ENCODE measurements at regions not wholly inside any gene's neighbourhood (a gene's known extent, or its start where the extent isn't known, plus 50 kb on each side); places are given as distances from the start of the nearest gene placed in this dataset.

DNA sequence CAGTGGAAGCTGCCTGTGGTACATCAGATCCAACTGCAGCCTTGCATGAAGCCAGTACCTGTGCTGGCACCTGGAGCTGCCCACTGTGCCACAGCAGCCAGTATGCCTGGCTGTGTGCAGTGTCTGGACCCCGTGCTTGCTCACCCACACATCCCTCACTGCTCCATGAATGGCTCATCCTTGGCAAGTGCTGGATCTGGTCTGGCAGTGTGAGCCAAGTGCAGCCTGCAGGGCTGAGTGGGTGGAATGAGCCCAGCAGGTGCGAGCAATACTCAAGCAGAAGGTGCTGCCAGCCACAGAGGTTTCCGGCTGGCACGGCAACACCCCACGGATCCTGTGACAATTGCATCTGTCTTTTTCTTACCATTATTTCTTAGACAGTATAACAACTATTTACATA lies 488.2 kb upstream of the ROBO2 start:
- no peak for DNase-seq

DNA sequence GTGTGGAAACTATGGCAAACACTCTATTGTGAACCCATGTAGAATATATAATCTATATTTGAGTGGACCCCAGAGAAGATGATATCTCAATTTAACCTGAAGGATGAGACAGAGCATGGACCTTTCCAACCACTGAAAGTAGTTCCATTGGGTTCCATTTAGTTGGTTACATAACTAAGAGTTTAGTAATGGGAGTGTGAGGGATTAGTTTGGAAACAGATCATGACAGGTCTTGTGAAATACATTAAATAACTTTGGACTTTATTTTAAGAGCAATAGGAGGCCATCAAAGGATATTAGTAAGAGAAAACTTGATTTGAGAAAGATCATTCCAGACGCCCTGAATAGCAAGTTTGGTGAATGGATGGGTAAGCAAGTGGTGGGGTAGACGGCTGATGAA lies 487.2 kb upstream of the ROBO2 start:
- no peak for DNase-seq

DNA sequence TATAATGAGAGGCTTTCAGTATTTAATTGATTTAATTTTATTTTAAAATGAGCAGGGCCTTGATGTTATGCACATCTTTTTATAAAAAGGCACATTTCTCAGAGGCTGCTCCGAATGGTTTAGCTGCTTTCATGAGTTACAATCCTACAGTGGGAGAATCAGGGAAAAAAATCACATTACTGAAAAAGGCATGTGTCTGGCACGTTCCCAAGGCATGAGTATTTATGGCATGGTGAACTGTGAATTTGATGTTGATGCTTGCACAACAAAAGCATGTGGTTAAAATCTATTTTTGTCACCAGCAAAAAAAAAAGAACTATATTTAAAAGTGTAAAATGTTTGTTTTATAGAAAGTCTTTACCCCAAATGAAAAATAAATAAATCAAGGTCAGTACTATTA lies 485.2 kb upstream of the ROBO2 start:
- no peak for DNase-seq

DNA sequence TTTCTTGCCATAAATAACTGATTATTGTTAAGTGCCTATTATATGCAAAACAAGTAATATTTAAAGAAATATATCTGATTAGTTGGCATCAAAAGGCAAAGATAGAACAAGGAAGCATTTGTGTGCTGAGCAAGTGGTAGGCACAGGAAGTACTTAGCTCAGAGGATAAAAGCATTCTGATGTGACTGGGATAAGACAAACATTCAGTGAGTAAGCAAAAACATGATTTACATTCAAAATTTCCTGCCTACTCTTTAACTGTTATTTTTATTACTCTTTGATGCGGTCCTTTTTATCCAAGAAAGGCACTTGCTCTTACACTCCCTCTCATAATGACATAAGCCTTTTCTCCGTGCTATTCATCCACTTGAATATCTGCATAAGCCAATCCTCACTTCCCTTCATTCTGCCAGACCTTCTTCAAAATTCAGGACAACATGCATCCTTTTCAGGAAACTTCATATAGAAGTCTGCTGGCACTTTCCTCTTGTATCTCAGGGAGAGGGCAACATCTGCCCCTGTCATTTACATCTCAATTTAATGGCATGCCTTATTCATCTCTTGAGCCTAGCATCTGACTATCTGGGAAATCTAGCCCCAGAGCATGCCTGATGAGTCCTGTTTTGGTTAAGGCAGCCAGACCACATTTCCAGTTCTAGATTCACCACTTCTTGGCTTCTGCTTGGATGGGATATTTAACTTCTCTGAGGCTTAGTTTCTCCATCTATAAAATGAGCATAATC lies 478.2 kb upstream of the ROBO2 start:
- DNase-seq = no peak

DNA sequence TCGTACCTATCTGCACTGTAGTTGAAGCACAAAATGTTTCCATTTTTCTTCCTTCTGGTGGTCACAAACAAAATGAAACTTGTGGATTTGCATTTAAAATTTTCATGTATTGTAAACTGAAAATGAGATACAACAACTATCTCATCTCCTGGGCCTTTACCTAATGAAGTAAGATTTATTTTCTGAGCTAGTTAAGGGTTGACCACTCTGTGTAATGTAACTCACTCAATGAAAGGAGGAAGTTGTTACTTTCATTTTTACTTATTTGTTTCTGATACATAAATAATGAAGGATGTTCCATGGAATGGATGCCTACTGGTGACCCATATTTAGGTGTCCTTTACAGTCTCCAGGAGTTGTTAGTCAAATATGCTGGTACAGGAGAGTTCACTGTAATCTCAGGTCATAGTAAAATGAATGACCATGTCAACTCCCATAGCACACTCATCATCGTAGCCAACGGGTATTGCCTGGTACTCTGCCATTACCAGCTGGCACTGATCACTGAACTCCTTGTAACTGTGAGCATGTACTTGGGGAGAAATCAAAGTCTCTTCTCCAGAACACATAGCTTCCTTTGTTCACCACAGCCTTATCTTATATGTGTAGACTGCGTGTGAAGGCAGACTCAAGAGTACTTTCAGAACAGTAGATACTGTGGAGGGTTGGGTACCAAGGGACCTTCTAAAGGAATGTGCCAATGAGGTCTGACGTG lies 474.2 kb upstream of the ROBO2 start:
- no peak for DNase-seq

DNA sequence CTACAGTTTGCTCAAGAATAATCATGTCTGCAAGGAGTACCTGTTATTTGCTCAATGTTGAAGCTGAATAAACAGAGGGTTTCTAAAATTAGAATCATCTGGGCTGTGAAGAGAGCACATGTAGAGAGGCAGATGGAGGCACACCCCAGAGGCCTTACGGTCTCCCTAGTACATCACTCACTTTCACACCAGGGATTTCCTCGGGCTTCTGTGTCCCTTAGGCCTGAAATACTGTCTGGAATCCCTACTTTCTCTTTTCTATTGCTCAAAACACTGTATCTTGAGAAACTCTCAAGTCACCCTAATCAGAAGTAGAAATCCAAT lies 473.7 kb upstream of the ROBO2 start:
- no peak for DNase-seq

DNA sequence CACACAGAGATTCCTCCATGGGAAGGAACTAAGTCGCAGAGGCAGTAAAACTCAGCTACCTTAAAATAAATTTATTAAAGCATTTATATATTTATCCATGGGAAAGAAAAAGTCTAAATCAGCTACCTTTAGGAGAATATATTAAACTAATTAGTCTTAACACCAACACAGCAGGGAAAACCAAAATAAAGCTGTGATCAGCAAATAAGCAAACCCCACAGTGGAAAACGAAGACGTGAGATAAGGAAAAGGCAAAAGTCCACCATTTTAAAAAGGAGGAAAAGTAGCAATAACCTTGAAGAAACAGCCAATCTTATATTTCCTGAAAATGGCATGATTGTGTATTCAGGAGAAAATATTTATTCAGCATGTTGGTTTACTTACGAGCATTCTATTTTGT lies 473.0 kb upstream of the ROBO2 start:
- DNase-seq = no peak

DNA sequence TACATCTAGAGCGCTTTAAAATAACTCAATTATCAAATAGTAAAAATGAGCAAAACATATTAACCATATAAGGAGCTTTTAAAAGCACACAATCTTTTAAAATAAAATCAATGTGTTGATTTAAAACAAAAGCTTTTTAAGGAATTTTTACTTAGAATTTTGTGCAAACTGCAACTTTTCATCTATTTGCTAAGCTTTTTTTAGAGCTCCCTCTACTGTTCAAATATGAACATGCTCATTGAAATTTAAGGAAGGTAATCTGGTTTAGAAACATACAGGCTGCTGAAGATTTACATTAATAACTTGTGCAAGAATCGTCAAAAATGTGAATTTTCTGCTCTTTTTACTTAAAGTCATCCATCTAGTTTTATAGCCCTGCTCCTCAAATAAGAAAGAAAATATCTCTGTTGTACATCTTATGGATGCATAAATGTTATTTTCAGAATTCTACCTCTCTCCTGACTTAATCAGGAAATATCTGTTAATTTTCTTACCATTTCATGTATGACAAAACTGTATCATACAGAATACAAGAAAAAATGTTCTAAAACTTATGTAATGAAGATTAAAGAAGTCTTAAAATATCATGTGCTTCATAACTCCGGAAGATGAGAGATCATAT lies 469.4 kb upstream of the ROBO2 start:
- DNase-seq = peak; percentile 9 to 29

DNA sequence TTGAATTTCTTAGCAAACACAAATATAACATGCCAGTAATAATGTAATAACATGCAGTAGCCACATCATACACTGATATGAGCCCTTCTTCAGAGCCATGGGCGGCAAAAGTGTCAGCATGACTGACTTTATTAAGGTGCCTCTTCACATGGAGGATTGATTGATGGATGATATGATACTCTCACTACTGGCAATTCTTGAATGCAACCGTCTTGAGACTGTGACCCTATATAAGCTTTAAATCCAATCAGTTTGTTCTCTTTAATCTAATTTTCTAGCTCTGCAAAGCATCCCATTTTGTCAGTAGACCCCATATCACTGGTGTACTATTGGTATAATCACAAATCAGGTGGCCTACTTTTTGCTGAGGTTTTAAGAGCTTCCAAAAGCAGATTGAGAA lies 463.7 kb upstream of the ROBO2 start:
- no peak for DNase-seq

DNA sequence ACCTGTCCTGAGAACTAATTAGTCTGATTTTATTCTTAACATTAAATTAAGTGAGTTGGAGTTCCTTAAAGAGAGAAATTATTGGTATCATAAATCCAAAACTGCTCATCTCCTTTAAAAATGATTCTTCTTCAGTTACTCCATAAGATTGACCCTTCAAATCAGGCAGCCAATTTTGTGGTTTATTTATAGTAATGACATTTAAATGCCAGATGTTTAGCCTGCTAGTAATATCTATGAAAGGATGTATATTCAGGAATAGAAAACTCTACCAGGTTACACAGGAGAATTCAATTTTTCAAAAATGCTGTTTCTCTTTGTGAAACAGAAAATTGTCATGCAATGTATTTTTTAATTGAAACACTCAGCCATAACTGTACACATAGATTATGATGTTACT lies 457.8 kb upstream of the ROBO2 start:
- DNase-seq = no peak

DNA sequence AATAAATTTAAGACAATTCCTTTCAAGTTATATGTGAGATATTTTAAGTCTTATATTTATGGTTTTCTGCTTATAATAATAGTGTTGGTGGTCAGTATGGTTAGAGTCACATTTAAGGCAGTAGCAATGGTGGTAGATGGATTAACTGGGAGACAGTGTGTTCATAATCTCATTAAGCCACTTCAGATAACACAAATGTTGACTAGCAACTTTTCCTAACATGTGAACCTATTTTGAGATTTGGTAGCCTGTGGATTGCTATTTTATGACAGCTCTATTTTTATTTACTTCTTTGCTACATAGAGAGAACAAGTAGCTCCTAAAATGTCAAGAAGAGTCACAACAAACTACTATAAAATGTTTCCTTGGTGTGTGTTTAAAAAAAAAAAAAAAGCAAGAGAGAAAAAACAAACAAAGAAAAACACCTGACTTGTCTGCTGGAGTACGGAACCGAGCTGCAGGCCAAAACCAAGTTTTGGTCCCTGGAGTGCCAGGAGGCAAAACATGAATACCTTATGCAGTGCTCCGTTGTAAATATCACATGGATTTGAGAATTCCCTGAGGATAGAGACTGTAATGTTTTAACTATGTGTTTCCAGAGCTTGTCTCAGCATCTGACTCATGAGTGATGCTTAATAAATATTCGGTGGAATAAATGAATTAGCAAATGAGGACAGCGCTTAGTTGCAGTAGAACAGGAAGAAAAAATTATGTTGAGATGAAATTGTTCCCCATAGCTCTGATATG lies 457.1 kb upstream of the ROBO2 start:
- no peak for DNase-seq

DNA sequence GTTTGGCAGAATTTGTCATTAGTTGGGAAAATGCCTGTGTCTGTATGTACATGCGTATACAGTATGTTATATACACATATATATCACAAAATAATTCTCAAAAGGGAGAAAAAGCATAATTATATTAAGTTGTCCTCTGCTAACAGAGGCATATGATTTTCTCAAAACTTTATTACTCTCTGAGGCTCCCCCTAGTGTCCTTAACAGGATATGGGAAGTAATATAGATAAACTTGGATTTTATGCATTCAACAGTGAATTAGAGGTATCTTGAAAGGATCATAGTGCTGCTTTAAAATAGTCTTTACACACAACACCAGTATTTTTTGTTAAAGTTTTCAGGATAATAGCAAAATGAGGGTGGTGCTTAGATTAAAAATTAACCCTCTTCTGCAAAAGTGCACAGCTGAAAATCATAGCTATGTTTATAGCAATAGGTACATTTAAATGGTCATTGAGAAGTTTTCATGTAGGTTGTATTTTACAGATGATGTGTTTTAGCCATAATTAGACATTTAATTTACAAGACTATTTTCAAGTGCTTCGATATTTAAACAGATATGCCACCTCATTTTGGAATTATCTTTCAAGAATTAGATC lies 454.0 kb upstream of the ROBO2 start:
- peak in 1 of 2 donors; percentile 26 for DNase-seq

DNA sequence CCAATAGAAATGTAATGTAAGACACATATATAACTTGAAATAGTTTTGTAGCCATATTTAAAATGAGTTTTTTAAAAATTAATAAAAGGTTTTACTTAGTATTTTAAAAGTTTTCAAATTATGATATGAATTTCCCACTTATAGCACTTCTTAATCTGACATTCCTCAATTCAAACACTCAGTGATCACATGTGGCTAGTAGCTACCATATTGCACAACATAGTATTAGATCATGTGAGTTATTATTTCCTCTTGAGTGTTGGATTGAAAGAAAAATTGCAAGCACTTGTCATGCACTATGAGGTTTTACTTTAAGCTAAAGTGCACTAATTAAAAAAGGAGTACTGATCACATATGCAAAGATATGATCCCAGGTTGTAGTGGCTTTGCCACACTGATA lies 453.4 kb upstream of the ROBO2 start:
- DNase-seq = no peak

DNA sequence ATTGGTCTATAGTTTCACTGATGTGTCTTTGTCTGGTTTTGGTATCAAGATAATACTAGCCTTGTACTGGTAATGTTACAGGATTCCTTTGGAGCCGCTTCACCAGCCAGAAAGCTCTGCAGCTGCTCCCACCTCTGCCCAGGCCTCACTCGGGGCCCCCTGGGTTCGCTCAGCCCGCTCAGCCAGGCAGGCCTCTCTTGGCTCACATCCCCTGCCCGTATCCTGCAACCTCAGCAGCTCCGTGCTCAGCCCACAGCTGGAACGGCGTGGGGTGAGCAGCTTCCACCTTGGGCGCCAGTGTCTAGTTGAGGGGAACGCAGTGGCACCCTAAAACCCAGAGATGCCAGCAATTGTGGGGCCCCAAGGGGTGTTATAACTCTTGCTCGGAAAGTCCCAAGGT lies 429.7 kb upstream of the ROBO2 start:
- DNase-seq = no peak

DNA sequence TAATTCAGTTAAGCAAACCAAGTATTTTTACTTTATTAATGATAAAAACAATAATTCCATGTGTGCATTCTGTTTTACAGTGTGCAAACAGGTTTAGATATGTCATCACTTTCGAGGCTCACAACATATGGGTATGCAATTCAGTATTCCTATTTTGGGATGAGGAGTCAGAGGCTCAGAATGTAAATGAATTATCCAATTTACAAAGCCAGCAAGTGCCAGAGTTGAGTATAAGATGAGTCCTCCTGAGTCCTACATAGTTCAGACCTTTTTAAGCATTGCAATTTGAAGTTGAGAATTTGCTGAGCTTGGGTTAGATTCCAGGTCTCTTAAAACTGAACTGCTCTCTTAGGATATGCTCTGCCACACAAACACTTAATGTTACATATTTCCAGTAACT lies 424.2 kb upstream of the ROBO2 start:
- no peak for DNase-seq

DNA sequence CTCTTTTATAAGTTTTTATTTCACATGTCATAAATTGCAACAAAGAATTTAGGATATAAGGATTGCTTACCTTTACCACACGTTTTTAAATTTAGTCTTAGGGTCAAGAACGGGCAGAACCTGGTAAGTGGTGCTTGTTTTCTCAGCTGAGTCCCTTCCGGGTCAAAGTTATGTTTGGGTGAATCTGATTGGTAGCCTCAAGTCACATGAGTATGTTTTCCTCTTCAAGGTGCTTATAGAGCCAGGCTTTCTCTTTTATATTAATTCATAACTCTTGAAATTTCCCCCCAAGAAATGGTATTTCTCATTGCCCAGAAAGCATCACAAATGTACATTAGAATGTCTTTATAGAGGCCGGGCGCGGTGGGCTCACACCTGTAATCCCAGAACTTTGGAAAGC lies 415.7 kb upstream of the ROBO2 start:
- no peak for DNase-seq

DNA sequence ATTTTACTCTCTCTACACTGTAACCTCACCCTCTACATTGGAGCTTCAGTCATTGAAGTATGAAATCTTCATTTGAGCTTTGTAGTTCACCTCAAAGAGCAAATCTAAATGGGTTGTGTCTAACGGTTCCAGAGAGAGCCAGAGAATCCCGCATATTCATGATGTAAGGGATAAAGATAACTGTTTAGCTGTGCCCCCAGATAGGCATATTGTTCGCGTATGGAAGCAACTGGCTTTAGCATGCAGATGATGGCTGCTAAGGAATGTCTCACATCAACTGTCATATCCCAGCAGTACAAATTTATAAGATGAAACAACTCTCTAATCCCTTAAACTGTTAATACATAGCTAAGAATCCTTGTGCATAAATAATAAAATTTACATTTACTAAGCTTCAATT lies 412.7 kb upstream of the ROBO2 start:
- no peak for DNase-seq

DNA sequence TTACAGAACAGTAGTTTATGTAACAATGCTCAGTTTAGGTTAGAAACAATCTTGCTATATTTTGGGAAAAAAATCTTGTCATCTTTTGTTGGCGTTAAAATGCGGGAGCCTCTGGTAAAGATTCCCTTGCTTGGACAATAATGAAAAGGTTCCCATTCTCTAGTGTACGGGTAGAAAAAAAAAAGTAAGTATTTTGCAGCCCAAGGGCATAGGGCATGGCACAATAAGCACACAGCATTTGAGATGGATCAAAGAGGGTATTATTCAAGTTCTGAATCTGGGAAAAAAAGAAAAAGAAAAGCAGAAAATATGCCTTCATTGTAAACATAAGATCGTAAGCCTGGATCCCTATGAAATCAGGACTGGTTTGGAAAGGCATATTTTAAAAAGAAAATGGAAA lies 408.6 kb upstream of the ROBO2 start:
- DNase-seq = no peak

DNA sequence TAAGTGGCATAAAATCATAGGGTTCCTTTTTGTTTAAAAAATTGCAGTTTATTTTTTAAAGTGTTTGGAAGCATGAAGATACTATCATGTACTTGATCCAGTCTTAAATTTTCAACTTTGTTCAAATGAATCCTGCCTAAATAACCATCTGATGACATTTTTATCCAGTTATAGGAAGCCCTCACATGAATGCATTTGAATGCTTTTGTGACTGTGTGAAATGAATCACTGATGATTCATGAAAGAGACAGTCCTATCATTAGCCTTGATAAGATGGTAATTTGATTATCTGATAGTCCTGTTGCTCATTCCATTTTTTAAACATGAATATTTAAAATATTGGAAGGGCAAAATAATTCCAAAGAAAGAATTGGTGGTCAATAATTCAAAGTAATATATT lies 401.9 kb upstream of the ROBO2 start:
- no peak for DNase-seq

DNA sequence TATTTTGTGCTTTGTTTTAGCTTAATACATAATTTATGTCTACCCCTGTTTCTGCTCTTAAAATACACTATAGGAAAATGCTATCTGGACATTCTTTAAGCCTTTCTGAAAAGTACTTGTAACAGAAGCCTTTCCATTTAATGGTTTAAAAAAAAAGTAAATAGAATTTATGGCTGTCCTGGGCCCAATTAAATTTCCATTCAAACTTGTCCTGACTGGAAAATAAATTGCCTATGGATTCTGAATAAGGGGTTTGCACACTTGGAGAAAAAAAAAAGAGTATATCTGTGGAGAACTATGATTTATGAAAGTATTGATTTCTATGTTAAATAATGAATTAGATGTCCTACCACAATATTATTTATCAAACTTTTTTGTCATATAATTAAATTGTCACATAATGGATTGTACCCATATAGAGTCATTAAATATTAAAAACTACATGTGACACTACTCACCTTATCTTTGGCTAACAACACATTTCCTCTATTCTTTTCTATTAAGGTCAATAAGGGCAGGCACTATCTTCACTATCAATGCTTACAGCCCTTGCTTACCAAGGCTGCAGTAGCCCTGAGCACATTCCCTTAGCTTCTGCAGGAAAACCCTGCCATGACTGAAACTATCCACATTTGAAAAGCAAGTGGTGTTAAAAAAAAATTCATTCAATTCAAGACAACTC lies 396.1 kb upstream of the ROBO2 start:
- DNase-seq = no peak

DNA sequence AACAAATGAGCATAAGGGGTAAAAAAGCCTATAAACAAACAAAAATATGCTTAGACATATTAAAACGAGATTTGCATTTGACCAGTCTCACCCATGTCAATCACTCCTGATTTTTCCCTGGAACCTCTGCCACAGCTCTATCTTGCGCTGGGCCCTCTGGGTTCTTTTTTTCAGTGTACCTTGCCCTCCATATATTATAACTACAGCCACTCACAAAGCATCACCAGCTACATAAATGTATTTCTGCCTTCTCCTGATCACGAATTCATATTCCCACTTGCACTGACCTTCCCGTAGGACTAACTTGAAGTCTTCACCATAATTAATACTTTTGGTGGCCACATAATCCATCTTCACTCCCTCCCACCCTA lies 395.6 kb upstream of the ROBO2 start:
- no peak for DNase-seq

DNA sequence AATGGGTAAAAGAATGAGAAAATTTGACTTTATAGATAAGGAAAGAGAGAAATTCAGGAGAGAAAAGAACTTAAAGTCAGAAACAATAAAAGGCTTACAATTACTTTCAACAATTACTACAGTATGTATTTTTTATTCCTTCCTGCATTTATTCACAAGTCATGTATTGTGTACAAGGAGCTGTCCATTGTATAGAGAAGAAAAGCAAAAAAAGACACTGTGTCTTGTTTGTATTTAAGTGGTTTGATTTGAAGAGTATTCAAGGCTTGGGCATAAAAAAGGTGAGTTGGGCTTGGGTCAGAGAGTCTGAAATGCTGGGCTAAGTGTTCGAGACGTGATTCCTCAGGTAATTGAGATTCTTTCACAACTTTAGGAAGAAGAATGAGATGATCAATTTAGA lies 394.2 kb upstream of the ROBO2 start:
- no peak for DNase-seq

Data from inflammatory macrophage treated with lipopolysaccharide for 1 hour (primary cell).